K562 (cell line): ENCODE measurements at regions not wholly inside any gene's neighbourhood (a gene's known extent, or its start where the extent isn't known, plus 50 kb on each side); places are given as distances from the start of the nearest gene placed in this dataset.

Experiments
- ARID1B ChIP-seq: fragments of 450-650 bp; IDR thresholded peaks from 2 replicates; pipeline ENCODE4 v1.6.1; 2016; ENCODE audit warnings: antibody characterized with exemption, mild to moderate bottlenecking, inconsistent platforms
- BMI1 ChIP-seq: fragments of 150-350 bp; IDR thresholded peaks from 2 replicates; pipeline ENCODE4 v1.6.1; 2014; ENCODE audit warnings: low read length
- CBX3 ChIP-seq, 2 experiments: IDR thresholded peaks; 1 replicate in 1 of 2; 2 replicates in 1 of 2; pipeline ENCODE4 v1.6.1; 2012; ENCODE audit warnings: inconsistent platforms in 2 of 2, low read length in 2 of 2, borderline replicate concordance in 1 of 2, control low read depth in 1 of 2
- CHAMP1 ChIP-seq: fragments of 450-650 bp; IDR thresholded peaks from 2 replicates; pipeline ENCODE4 v1.6.1; 2016; ENCODE audit warnings: mild to moderate bottlenecking
- CREBBP ChIP-seq: IDR thresholded peaks from one replicate; pipeline ENCODE4 v1.6.1; 2012; ENCODE audit warnings: low read depth, mild to moderate bottlenecking, control low read depth, inconsistent platforms, low read length
- DDX20 ChIP-seq: fragments of 450-650 bp; IDR thresholded peaks from 2 replicates; pipeline ENCODE4 v1.6.1; 2016; ENCODE audit warnings: missing genetic modification characterization, low read depth, mild to moderate bottlenecking, missing compliant biosample characterization, moderate library complexity
- FUS ChIP-seq: fragments of 200-400 bp; formaldehyde crosslinking; optimal IDR thresholded peaks from 2 replicates; pipeline ENCODE3; 2017; ENCODE audit warnings: low read depth, low read length
- HMGXB4 ChIP-seq: sonication (generic); formaldehyde crosslinking; IDR thresholded peaks from 2 replicates; pipeline ENCODE4 v1.8.1; 2023; ENCODE audit warnings: mild to moderate bottlenecking, missing genetic modification reagents
- MCM7 ChIP-seq, 2 experiments: fragments of 450-650 bp; IDR thresholded peaks; 2 replicates each; pipeline ENCODE4 v1.6.1; 2016 to 2018
- ZC3H11A ChIP-seq: IDR thresholded peaks from 2 replicates; pipeline ENCODE4 v1.6.1; 2012; ENCODE audit warnings: low read depth, low read length, improper control_type of control experiment
- ZNF217 ChIP-seq: sonication (generic); formaldehyde crosslinking; IDR thresholded peaks from 2 replicates; pipeline ENCODE4 v1.8.0; 2022; ENCODE audit warnings: mild to moderate bottlenecking, missing genetic modification reagents
- ZNF740 ChIP-seq, 3 experiments: fragments of 200-800 bp in 1 of 3; sonication (Bioruptor generic) in 1 of 3; sonication (generic) in 1 of 3; formaldehyde crosslinking in 1 of 3; IDR thresholded peaks; 2 replicates each; pipeline versions ENCODE4 v1.6.1 to v1.8.0; 2016 to 2022; ENCODE audit warnings: mild to moderate bottlenecking in 2 of 3, missing compliant biosample characterization in 2 of 3, missing genetic modification characterization in 2 of 3, missing genetic modification reagents in 1 of 3
- TF ChIP-seq, protein P1 (sequence below): fragments of 450-650 bp; IDR thresholded peaks from 2 replicates; pipeline ENCODE4 v1.7.1; 2018; ENCODE audit warnings: mild to moderate bottlenecking, low read depth; ENCODE audit not compliant: partially characterized antibody
- TF ChIP-seq, protein P2 (sequence below): fragments of 150-350 bp; IDR thresholded peaks from 2 replicates; pipeline ENCODE4 v1.6.1; 2014; ENCODE audit warnings: low read depth, mild to moderate bottlenecking, low read length, borderline replicate concordance

GRCh38 chr11:38593649-38594048, 1995.6 kb upstream of the RAG2 start (continued):
- TF ChIP-seq ARID1B (no peak), CBX3 (IDR thresholded peaks at IDR 0.05; ENCODE audit: borderline replicate concordance in 1 of 2, low read length in 2 of 2) (no peak), ZNF740 (CRISPR knock-in tag; IDR thresholded peaks at IDR 0.05) (no peak), ZNF740 (tag; IDR thresholded peaks at IDR 0.05) (no peak), ZNF217 (CRISPR knock-in tag) (no peak), HMGXB4 (no peak), ZC3H11A (no peak), CREBBP (no peak), DDX20 (tag) (no peak), MCM7 (IDR thresholded peaks at IDR 0.05) (no peak), BMI1 (no peak), CHAMP1 (no peak), FUS (no peak)
- TF ChIP-seq, protein P1, sequence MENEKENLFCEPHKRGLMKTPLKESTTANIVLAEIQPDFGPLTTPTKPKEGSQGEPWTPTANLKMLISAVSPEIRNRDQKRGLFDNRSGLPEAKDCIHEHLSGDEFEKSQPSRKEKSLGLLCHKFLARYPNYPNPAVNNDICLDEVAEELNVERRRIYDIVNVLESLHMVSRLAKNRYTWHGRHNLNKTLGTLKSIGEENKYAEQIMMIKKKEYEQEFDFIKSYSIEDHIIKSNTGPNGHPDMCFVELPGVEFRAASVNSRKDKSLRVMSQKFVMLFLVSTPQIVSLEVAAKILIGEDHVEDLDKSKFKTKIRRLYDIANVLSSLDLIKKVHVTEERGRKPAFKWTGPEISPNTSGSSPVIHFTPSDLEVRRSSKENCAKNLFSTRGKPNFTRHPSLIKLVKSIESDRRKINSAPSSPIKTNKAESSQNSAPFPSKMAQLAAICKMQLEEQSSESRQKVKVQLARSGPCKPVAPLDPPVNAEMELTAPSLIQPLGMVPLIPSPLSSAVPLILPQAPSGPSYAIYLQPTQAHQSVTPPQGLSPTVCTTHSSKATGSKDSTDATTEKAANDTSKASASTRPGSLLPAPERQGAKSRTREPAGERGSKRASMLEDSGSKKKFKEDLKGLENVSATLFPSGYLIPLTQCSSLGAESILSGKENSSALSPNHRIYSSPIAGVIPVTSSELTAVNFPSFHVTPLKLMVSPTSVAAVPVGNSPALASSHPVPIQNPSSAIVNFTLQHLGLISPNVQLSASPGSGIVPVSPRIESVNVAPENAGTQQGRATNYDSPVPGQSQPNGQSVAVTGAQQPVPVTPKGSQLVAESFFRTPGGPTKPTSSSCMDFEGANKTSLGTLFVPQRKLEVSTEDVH, result no peak
- TF ChIP-seq, protein P2, sequence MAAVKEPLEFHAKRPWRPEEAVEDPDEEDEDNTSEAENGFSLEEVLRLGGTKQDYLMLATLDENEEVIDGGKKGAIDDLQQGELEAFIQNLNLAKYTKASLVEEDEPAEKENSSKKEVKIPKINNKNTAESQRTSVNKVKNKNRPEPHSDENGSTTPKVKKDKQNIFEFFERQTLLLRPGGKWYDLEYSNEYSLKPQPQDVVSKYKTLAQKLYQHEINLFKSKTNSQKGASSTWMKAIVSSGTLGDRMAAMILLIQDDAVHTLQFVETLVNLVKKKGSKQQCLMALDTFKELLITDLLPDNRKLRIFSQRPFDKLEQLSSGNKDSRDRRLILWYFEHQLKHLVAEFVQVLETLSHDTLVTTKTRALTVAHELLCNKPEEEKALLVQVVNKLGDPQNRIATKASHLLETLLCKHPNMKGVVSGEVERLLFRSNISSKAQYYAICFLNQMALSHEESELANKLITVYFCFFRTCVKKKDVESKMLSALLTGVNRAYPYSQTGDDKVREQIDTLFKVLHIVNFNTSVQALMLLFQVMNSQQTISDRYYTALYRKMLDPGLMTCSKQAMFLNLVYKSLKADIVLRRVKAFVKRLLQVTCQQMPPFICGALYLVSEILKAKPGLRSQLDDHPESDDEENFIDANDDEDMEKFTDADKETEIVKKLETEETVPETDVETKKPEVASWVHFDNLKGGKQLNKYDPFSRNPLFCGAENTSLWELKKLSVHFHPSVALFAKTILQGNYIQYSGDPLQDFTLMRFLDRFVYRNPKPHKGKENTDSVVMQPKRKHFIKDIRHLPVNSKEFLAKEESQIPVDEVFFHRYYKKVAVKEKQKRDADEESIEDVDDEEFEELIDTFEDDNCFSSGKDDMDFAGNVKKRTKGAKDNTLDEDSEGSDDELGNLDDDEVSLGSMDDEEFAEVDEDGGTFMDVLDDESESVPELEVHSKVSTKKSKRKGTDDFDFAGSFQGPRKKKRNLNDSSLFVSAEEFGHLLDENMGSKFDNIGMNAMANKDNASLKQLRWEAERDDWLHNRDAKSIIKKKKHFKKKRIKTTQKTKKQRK, result no peak
